CD14-positive monocyte (primary cell): ENCODE measurements at regions not wholly inside any gene's neighbourhood (a gene's known extent, or its start where the extent isn't known, plus 50 kb on each side); places are given as distances from the start of the nearest gene placed in this dataset.

Experiments used
- DNase-seq, 3 donors: peaks; one replicate each; pipeline ENCODE4 v3.0.0-alpha.2; 2011 to 2022
- H2AFZ ChIP-seq: 2 replicates; pipeline ENCODE4 v1.6.0; 2012; ENCODE audit warnings: mild to moderate bottlenecking, low read depth, low read length, inconsistent platforms; ENCODE audit not compliant: insufficient read depth, poor library complexity, severe bottlenecking
- H3K27ac ChIP-seq, 2 donors: 1 replicate in 1 of 2; 2 replicates in 1 of 2; pipeline ENCODE4 v1.5.1; 2012 to 2013; ENCODE audit warnings: low read length in 2 of 2, control low read depth in 1 of 2, inconsistent platforms in 1 of 2, low read depth in 1 of 2, mild to moderate bottlenecking in 1 of 2
- H3K27me3 ChIP-seq, 2 donors: one replicate each; pipeline versions ENCODE4 v1.6.0 to v1.6.1; 2011 to 2013; ENCODE audit warnings: low read length in 2 of 2; ENCODE audit not compliant: control insufficient read depth in 2 of 2, insufficient read depth in 2 of 2
- H3K36me3 ChIP-seq, 2 donors: replicated peaks in 1 of 2; 1 replicate in 1 of 2; 2 replicates in 1 of 2; pipeline versions ENCODE4 v1.5.1 to v1.6.1; 2012 to 2013; ENCODE audit warnings: low read length in 2 of 2, control low read depth in 1 of 2, inconsistent platforms in 1 of 2, mild to moderate bottlenecking in 1 of 2; ENCODE audit not compliant: insufficient read depth in 2 of 2, control insufficient read depth in 1 of 2
- H3K4me1 ChIP-seq, 2 donors: 1 replicate in 1 of 2; 2 replicates in 1 of 2; pipeline versions ENCODE4 v1.5.1 to v1.6.1; 2012 to 2013; ENCODE audit warnings: low read length in 2 of 2, control low read depth in 1 of 2, inconsistent platforms in 1 of 2, mild to moderate bottlenecking in 1 of 2, moderate library complexity in 1 of 2; ENCODE audit not compliant: insufficient read depth in 2 of 2, control insufficient read depth in 1 of 2
- H3K4me2 ChIP-seq: replicated peaks from 2 replicates; pipeline ENCODE3; 2012; ENCODE audit warnings: low read length, moderate library complexity, mild to moderate bottlenecking; ENCODE audit not compliant: poor library complexity, severe bottlenecking; ENCODE audit errors: extremely low read depth
- H3K4me3 ChIP-seq, 3 experiments: fragments of 200-600 bp in 1 of 3; sonication (generic) in 1 of 3; replicated peaks in 1 of 3; 1 replicate in 2 of 3; 2 replicates in 1 of 3; pipeline ENCODE4 v1.5.1; 2011 to 2013; ENCODE audit warnings: low read length in 3 of 3, mild to moderate bottlenecking in 3 of 3, control low read depth in 2 of 3, low read depth in 2 of 3, inconsistent platforms in 1 of 3, moderate library complexity in 1 of 3
- H3K79me2 ChIP-seq: 2 replicates; pipeline ENCODE4 v1.6.0; 2012; ENCODE audit warnings: mild to moderate bottlenecking, control low read depth, inconsistent platforms, low read length, moderate library complexity; ENCODE audit not compliant: insufficient read depth
- H3K9ac ChIP-seq: 2 replicates; pipeline ENCODE4 v1.6.0; 2017; ENCODE audit warnings: low read length, mild to moderate bottlenecking; ENCODE audit not compliant: insufficient read depth, poor library complexity, severe bottlenecking
- H3K9me3 ChIP-seq, 2 donors: replicated peaks in 1 of 2; 1 replicate in 1 of 2; 2 replicates in 1 of 2; pipeline versions ENCODE4 v1.5.1 to v1.6.1; 2012 to 2013; ENCODE audit warnings: low read length in 2 of 2, control low read depth in 1 of 2; ENCODE audit not compliant: control insufficient read depth in 1 of 2, insufficient read depth in 1 of 2
- H4K20me1 ChIP-seq: 2 replicates; pipeline ENCODE4 v1.6.0; 2012; ENCODE audit warnings: mild to moderate bottlenecking, low read length, control low read depth, moderate library complexity; ENCODE audit not compliant: insufficient read depth
- H3K27ac Mint-ChIP-seq, 7 donors: one replicate each; pipeline ENCODE4 v1.8.0; 2020; ENCODE audit warnings: mild to moderate bottlenecking in 7 of 7, mixed read lengths in 7 of 7, moderate library complexity in 6 of 7, inconsistent platforms in 2 of 7
- H3K27me3 Mint-ChIP-seq, 3 donors: one replicate each; pipeline ENCODE4 v1.8.0; 2021 to 2022; ENCODE audit warnings: low read depth in 3 of 3, mild to moderate bottlenecking in 3 of 3, mixed read lengths in 3 of 3, moderate library complexity in 3 of 3, inconsistent platforms in 1 of 3
- H3K36me3 Mint-ChIP-seq, 2 donors: one replicate each; pipeline ENCODE4 v1.8.0; 2020; ENCODE audit warnings: mixed read lengths in 2 of 2, inconsistent platforms in 1 of 2, mild to moderate bottlenecking in 1 of 2
- H3K4me1 Mint-ChIP-seq: one replicate; pipeline ENCODE4 v1.8.0; 2020; ENCODE audit warnings: mild to moderate bottlenecking, mixed read lengths
- H3K4me3 Mint-ChIP-seq, 2 donors: one replicate each; pipeline ENCODE4 v1.8.0; 2020; ENCODE audit warnings: mild to moderate bottlenecking in 2 of 2, mixed read lengths in 2 of 2, moderate library complexity in 1 of 2
- H3K9me3 Mint-ChIP-seq, 7 donors: one replicate each; pipeline ENCODE4 v1.8.0; 2020 to 2022; ENCODE audit warnings: mixed read lengths in 7 of 7, mild to moderate bottlenecking in 6 of 7, moderate library complexity in 6 of 7, inconsistent platforms in 2 of 7
- WGBS: methylation state at CpG from one replicate; pipeline ENCODE4 v1.1.5; 2013; ENCODE audit warnings: missing lambda C conversion rate; ENCODE audit not compliant: insufficient coverage; 5-methylcytosine and 5-hydroxymethylcytosine counted together
- intact Hi-C, 2 donors: fragments of 100-400 bp; cut with micrococcal nuclease; formaldehyde crosslinking; loops; one replicate each; pipeline versions ENCODE4 v1.15.0 to v1.15.1; 2023
- TF ChIP-seq, protein P1 (sequence below): fragments of 200-600 bp; IDR thresholded peaks from one replicate; pipeline ENCODE4 v1.8.0; 2022; ENCODE audit warnings: antibody characterized with exemption, mild to moderate bottlenecking

DNA sequence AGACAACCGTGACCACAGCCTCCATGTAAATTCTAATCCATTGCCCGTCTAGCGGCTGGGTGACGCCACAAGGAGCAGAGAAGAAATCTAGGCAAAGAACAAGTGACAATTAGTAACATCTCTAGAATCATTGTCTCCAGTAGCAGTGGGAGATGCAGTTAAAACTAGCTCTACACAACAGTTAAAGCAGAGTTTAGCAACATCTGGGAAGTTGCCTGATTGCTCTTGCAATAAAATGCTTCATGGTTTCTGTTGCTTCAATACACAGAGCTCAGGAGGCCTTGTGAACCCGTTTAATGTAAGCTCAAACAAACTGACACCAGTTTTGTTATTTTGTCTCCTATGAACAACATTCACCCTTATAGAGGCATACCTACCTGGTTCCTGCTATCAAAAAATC, 369.8 kb upstream of the PDE4D start:
- Histone ChIP-seq H3K4me3 (no peak overlapping the region), H4K20me1 (no peaks in the 10 kb centered on the region), H3K9me3 (no peaks in the 10 kb centered on the region), H3K27me3 (no peaks in the 10 kb centered on the region), H3K36me3 (no peaks in the 10 kb centered on the region), H2AFZ (peak overlapping the region; percentile 0), H3K9ac (no peak overlapping the region), H3K79me2 (no peaks in the 10 kb centered on the region), H3K4me1 (peaks cover 47 to 59% of the 10 kb centered on the region in 2 donors), H3K27ac (peak overlapping the region in 1 of 2 donors; percentile 50), H3K4me2 (no peak overlapping the region)
- no peaks in the 10 kb centered on the region for H3K27me3 Mint-ChIP-seq
- H3K27ac Mint-ChIP-seq: peak overlapping the region in 6 of 7 donors; percentile 5 to 89 (median 72)
- TF ChIP-seq, protein P1, sequence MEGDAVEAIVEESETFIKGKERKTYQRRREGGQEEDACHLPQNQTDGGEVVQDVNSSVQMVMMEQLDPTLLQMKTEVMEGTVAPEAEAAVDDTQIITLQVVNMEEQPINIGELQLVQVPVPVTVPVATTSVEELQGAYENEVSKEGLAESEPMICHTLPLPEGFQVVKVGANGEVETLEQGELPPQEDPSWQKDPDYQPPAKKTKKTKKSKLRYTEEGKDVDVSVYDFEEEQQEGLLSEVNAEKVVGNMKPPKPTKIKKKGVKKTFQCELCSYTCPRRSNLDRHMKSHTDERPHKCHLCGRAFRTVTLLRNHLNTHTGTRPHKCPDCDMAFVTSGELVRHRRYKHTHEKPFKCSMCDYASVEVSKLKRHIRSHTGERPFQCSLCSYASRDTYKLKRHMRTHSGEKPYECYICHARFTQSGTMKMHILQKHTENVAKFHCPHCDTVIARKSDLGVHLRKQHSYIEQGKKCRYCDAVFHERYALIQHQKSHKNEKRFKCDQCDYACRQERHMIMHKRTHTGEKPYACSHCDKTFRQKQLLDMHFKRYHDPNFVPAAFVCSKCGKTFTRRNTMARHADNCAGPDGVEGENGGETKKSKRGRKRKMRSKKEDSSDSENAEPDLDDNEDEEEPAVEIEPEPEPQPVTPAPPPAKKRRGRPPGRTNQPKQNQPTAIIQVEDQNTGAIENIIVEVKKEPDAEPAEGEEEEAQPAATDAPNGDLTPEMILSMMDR: no peak
- no peaks in the 10 kb centered on the region for H3K9me3 Mint-ChIP-seq
- 14% methylated on average over 1 of the region's 5 CpGs for WGBS
- no peak overlapping the region for H3K4me3 Mint-ChIP-seq
- peaks cover 0 to 5% of the 10 kb centered on the region in 2 donors for H3K36me3 Mint-ChIP-seq
- DNase-seq: no peak
- peaks cover 64% of the 10 kb centered on the region for H3K4me1 Mint-ChIP-seq
- intact Hi-C loops: loop anchor here in 1 of 2 donors (10.0 kb wide), 1 partner anchor 59 kb away; no protein-coding TSS in a partner anchor

GRCh38 chr5:60262576-60263295, 369.2 kb upstream of the PDE4D start:
- TF ChIP-seq, protein P1: no peak
- Histone ChIP-seq H3K4me1 (peaks cover 49 to 62% of the 10 kb centered on the region in 2 donors), H2AFZ (peak overlapping the region; percentile 0), H3K36me3 (no peaks in the 10 kb centered on the region), H3K27me3 (no peaks in the 10 kb centered on the region), H3K4me2 (no peak overlapping the region), H3K27ac (peak overlapping the region; percentile 4 to 50), H3K9ac (no peak overlapping the region), H4K20me1 (no peaks in the 10 kb centered on the region), H3K9me3 (no peaks in the 10 kb centered on the region), H3K4me3 (no peak overlapping the region), H3K79me2 (no peaks in the 10 kb centered on the region)
- WGBS: 100% methylated on average over 2 of the region's 6 CpGs
- DNase-seq: no peak
- Mint-ChIP-seq H3K9me3 (no peaks in the 10 kb centered on the region), H3K4me3 (no peak overlapping the region), H3K4me1 (peaks cover 65% of the 10 kb centered on the region), H3K27me3 (no peaks in the 10 kb centered on the region), H3K36me3 (peaks cover 0 to 5% of the 10 kb centered on the region in 2 donors), H3K27ac (peak overlapping the region in 6 of 7 donors; percentile 38 to 89 (median 72))
- intact Hi-C loops: loop anchor here in 1 of 2 donors (10.0 kb wide), 1 partner anchor 58 kb away; no protein-coding TSS in a partner anchor
